GM19025 (cell line): ENCODE measurements at regions not wholly inside any gene's neighbourhood (a gene's known extent, or its start where the extent isn't known, plus 50 kb on each side); places are given as distances from the start of the nearest gene placed in this dataset.
A peak's percentile ranks its signal among the peaks of the same experiment; 100 is the strongest.
"Not testable (repeated sequence)": the region's sequence is repeated elsewhere in the genome, so short reads cannot be mapped to it uniquely, and the experiment has no call there.

Experiments used
- ATAC-seq: cut with Tn5 transposase; IDR thresholded peaks from one replicate; pipeline ENCODE4 v1.9.1; 2021; ENCODE audit warnings: mild to moderate bottlenecking, low read depth, moderate library complexity; ENCODE audit not compliant: unreplicated experiment

DNA sequence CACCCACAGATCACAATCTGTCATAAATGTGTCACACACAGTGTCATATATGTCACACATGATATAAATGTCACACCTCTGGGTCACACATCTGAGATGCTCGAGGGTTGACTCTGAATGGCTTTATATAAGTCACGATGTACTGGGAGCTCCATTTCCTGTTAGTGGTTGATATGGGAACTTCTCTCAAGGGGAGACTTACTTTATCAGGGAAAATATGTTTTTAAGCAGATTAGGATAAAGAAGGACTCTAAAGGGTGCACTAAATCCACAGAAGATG, 83.9 kb upstream of the MEF2A start:
- no peak for ATAC-seq

- no peak for ATAC-seq
Measured at GRCh38 chr15:99482993-99483392, 82.8 kb upstream of the MEF2A start.

DNA sequence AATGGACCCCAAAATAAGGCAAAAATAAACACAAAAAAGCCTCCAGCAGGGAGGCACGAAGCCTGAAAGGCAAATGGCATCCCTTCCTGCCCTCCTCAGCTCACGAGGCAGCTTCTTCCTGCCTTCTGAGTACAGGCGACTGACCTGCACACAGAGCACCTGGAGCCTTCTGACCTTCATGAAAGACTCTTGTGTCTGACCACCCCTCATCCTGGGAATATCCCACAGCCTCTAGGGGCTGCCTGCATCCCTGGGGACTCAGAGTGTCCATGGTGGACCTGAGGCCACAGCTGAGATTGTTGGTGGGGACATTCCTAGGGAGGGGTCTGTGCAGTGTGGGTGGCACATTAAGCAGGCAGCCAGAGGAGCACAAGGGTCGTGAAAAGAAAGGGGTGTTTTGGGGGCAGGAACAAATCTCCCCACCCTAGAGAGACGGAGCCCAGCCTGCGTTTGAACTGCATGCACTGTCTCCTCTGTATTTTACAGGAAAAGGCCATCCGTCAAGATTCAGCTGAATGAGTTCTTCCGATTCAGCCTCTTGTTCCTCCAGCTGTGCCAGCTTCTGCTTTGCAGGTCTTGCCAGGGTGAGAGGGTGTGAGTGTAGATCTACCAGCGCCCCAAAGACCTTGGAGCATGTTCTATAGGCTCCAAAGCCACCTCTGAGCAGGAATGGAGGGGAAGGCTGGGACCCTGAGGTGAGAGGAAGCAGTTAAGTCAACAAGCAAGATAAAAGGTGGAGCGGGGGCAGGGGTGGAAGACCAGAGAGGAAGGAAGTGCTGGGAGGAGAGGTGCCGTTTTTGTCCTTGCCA, 80.4 kb upstream of the MEF2A start:
- ATAC-seq = no peak

DNA sequence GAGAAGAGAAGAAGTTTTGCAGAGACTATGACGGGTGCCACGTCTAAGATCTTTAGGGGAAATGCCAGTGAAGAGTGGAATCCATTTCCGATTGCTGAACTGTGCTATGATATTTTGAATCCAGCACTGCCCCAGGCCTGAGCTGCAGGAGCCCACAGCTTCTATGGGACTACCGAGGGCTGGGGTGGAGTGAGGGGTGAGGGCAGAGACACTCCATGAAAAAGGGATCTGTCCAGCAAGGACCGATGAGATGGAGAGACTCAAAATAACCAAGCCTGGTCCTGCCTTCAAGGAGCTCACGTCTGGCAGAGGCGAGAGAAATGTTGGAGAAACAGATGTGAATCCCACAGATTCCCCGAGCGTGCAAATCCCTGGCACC, 79.8 kb upstream of the MEF2A start:
- no peak for ATAC-seq

- no peak for ATAC-seq
Measured at GRCh38 chr15:99486371-99487336, 79.1 kb upstream of the MEF2A start.

DNA sequence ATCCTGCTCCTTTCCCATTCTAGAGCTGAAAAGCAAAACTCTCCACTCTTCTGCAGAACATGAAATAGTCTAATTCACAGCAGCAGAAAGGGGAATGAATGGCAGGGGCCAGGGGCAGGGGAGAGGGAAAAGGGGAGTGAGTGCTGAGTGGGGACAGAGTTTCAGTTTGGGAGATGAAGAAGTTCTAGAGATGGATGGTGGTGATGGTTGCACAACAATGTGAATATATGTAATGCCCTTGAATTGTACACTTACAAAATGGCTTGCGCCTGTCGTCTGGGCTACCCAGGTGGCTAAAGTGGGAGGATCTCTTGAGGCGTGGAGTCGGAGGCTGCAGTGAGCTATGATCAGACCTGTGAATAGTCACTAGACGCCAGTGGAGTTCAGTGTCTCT, 78.5 kb upstream of the MEF2A start:
- no peak for ATAC-seq

GRCh38 chr15:99492275-99492674, 73.5 kb upstream of the MEF2A start:
- no peak for ATAC-seq

GRCh38 chr15:99492716-99493115, 73.1 kb upstream of the MEF2A start:
- no peak for ATAC-seq

DNA sequence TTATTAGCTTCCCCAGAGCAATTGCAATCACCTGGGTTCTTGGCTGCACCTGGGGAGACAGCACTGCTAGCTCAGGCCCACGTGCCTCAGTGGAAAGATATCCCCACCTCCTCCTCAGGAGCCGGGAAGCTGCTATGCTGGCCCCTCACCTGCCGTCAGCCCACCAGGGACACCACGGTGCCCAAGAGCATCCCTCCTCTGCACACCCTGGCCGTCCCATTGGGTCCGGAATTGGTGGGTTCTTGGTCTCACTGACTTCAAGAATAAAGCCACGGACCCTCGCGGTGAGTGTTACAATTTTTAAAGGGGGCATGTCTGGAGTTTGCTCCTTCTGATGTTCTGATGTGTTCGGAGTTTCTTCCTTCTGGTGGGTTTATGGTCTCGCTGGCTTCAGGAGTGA, 72.3 kb upstream of the MEF2A start:
- ATAC-seq = no peak

- not testable (repeated sequence) for ATAC-seq
Measured at GRCh38 chr15:99494536-99495233, 71.1 kb upstream of the MEF2A start.

GRCh38 chr15:99495430-99496301, 70.1 kb upstream of the MEF2A start:
- ATAC-seq = no peak

DNA sequence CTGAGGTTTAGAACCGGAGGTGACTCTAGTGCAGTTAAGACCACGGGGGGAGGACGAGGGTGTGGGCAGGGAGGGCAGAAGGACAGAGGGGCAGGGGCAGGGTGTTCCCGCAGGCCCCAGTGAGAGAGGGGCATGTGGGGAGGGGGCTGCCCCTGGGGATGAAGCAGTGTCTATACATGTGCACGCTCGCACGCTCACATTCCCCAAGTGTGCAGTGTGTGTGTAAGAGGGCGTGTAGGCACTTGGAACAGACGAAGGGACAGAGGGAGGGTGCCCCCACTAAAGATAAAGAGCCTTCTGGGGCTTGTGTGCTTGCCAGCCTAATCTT, 69.5 kb upstream of the MEF2A start:
- no peak for ATAC-seq

- ATAC-seq = peak; percentile 64
Measured at GRCh38 chr15:99502182-99502581, 63.6 kb upstream of the MEF2A start.

GRCh38 chr15:99502661-99503060, 63.1 kb upstream of the MEF2A start:
- no peak for ATAC-seq

DNA sequence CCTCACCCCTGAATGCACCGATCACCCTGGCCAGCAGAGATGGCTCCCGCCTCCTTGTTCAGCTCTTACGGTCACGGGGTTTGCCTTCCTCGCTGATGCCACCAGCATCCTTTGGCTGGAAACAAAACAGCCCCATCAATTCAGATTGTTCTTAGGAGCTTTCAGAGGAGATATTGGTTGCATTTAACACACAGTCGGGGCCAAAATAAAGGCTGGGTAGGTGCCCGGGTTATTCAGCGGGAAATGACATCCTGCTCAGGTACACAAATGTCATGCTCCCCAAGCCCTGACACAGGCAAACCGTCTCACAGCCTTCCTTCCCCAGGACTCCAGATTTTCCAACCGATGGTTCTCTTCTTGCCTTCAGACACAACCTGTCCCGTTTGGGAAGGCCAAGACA, 62.4 kb upstream of the MEF2A start:
- no peak for ATAC-seq

GRCh38 chr15:99504071-99504822, 61.5 kb upstream of the MEF2A start:
- ATAC-seq = peak; percentile 21

DNA sequence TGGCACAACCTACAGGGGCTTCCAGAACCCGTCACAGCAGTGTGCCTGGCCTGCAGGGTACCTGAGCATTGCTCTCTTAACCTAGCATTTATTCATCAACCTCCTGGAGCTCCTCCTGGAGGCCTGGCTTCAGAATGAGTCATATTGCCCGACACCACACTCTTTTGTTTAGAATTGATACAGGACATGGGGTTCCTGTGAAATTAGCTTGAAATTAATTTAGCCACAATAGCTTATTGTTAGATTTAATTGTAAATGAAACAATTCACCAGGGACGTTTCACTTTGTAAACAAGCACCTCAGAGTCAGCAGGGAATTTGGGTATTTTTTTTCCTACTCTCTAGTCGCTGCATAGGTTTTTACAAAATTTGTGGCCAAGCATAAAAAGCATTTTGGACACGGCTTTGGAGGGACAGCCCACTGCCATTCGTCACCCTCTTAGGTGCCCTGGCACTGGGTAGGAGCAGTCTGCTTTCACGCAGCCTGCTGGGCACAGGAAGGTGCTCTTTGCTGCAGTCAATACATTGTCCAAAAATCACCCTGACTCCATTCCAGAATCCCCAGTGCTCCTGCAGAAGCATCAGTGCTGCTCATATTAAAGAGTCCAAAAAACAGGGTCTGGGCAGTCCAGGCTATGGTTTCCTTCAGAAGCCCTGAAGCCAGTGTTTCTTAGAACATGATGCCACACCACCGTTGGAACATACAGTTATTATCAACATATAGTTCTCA, 60.8 kb upstream of the MEF2A start:
- peak; percentile 28 for ATAC-seq

GRCh38 chr15:99506399-99506798, 59.4 kb upstream of the MEF2A start:
- ATAC-seq = no peak

- no peak for ATAC-seq
Measured at GRCh38 chr15:99507016-99507503, 58.7 kb upstream of the MEF2A start.
